SKM-1 (cell line): ENCODE measurements at regions not wholly inside any gene's neighbourhood (a gene's known extent, or its start where the extent isn't known, plus 50 kb on each side); places are given as distances from the start of the nearest gene placed in this dataset.

Source experiments
- DNase-seq: peaks from one replicate; lab custom pipeline; 2025; ENCODE audit not compliant: unreplicated experiment; lab: John Stamatoyannopoulos, UW

- DNase-seq = no peak
Observed at GRCh38 chr4:22900876-22901275, 208.1 kb downstream of the GBA3 start.

- DNase-seq = peak; percentile 14
Observed at GRCh38 chr4:22897520-22898108, 204.9 kb downstream of the GBA3 start.

- no peak for DNase-seq
Observed at GRCh38 chr4:22895482-22895881, 202.7 kb downstream of the GBA3 start.

- DNase-seq = no peak
Observed at GRCh38 chr4:22884157-22884556, 191.4 kb downstream of the GBA3 start.

- no peak for DNase-seq
Observed at GRCh38 chr4:22881411-22881810, 188.7 kb downstream of the GBA3 start.

GRCh38 chr4:22877486-22878052, 184.8 kb downstream of the GBA3 start:
- no peak for DNase-seq

- no peak for DNase-seq
Observed at GRCh38 chr4:22876270-22876669, 183.5 kb downstream of the GBA3 start.

GRCh38 chr4:22875587-22876257, 183.0 kb downstream of the GBA3 start:
- DNase-seq = no peak

GRCh38 chr4:22874334-22874912, 181.7 kb downstream of the GBA3 start:
- DNase-seq = no peak

GRCh38 chr4:22873899-22874298, 181.2 kb downstream of the GBA3 start:
- DNase-seq = no peak

GRCh38 chr4:22870847-22871449, 178.2 kb downstream of the GBA3 start:
- no peak for DNase-seq

- DNase-seq = no peak
Observed at GRCh38 chr4:22869235-22869634, 176.5 kb downstream of the GBA3 start.
